CD4-positive, alpha-beta memory T cell (primary cell): ENCODE measurements at regions not wholly inside any gene's neighbourhood (a gene's known extent, or its start where the extent isn't known, plus 50 kb on each side); places are given as distances from the start of the nearest gene placed in this dataset.

Source experiments
- CTCF ChIA-PET: fragments of 350-600 bp; sonication (Branson Sonifier 250); formaldehyde crosslinking; loops from one replicate; lab custom pipeline; 2021; ENCODE audit warnings: inconsistent platforms; ENCODE audit not compliant: partially characterized antibody; lab: Charles Lee
- POLR2A ChIA-PET: fragments of 350-600 bp; sonication (Branson Sonifier 250); formaldehyde crosslinking; loops from one replicate; lab custom pipeline; 2021; ENCODE audit not compliant: partially characterized antibody; lab: Charles Lee
- DNase-seq, 5 donors: peaks; one replicate each; pipeline versions ENCODE4 v3.0.0 to v3.0.0-alpha.2; 2020 to 2022; ENCODE audit warnings: mixed read lengths in 1 of 5
- H3K27ac ChIP-seq: one replicate; pipeline ENCODE4 v1.7.0; 2013; ENCODE audit warnings: low read depth, low read length
- H3K27me3 ChIP-seq: 2 replicates; pipeline ENCODE4 v1.7.0; 2013; ENCODE audit warnings: mild to moderate bottlenecking, low read length, moderate library complexity; ENCODE audit not compliant: insufficient read depth
- H3K36me3 ChIP-seq: 2 replicates; pipeline ENCODE4 v1.7.0; 2013; ENCODE audit warnings: mild to moderate bottlenecking, low read length, moderate library complexity; ENCODE audit not compliant: insufficient read depth
- H3K4me1 ChIP-seq: 2 replicates; pipeline ENCODE4 v1.7.0; 2013; ENCODE audit warnings: mild to moderate bottlenecking, low read length, moderate library complexity; ENCODE audit not compliant: insufficient read depth
- H3K4me3 ChIP-seq, 2 donors: one replicate each; pipeline ENCODE4 v1.7.0; 2013; ENCODE audit warnings: low read length in 2 of 2, mild to moderate bottlenecking in 1 of 2
- H3K9me3 ChIP-seq, 2 donors: one replicate each; pipeline ENCODE4 v1.7.0; 2013; ENCODE audit warnings: low read length in 2 of 2, control low read depth in 1 of 2; ENCODE audit not compliant: control insufficient read depth in 1 of 2
- H3K27ac Mint-ChIP-seq, 7 donors: one replicate each; pipeline ENCODE4 v1.8.0; 2020 to 2021; ENCODE audit warnings: mixed read lengths in 7 of 7, mild to moderate bottlenecking in 6 of 7, inconsistent platforms in 3 of 7, moderate library complexity in 3 of 7
- H3K27me3 Mint-ChIP-seq, 2 donors: one replicate each; pipeline ENCODE4 v1.8.0; 2020 to 2021; ENCODE audit warnings: mixed read lengths in 2 of 2
- H3K36me3 Mint-ChIP-seq, 2 donors: one replicate each; pipeline ENCODE4 v1.8.0; 2020 to 2021; ENCODE audit warnings: mixed read lengths in 2 of 2, inconsistent platforms in 1 of 2, mild to moderate bottlenecking in 1 of 2
- H3K4me1 Mint-ChIP-seq, 4 donors: one replicate each; pipeline ENCODE4 v1.8.0; 2020 to 2021; ENCODE audit warnings: mixed read lengths in 4 of 4, mild to moderate bottlenecking in 1 of 4
- H3K4me3 Mint-ChIP-seq, 8 donors: one replicate each; pipeline ENCODE4 v1.8.0; 2020 to 2021; ENCODE audit warnings: mixed read lengths in 8 of 8, mild to moderate bottlenecking in 7 of 8, moderate library complexity in 6 of 8, inconsistent platforms in 3 of 8
- H3K9me3 Mint-ChIP-seq, 8 donors: one replicate each; pipeline ENCODE4 v1.8.0; 2020 to 2021; ENCODE audit warnings: mixed read lengths in 8 of 8, mild to moderate bottlenecking in 5 of 8, inconsistent platforms in 3 of 8, moderate library complexity in 1 of 8
- intact Hi-C: fragments of 100-400 bp; cut with micrococcal nuclease; formaldehyde crosslinking; loops from one replicate; pipeline ENCODE4 v1.15.1; 2023

DNA sequence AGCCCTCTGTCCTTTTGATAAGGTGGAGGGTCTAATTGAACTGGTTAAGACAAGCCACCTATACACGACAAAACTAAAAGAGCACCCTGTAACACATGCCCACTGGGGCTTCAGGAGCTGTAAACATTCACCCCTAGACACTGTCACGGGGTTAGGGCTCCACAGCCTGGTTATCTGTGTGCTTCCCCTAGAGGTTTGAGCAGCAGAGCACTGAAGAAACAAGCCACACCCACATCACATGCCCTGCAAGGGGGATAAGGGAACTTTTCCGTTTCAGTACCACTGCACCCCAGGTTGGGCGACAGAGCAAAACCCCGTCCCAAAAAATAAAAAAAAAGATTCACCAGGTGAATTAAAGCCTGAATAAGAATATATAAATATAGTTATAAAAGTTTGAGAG lies 913.7 kb upstream of the ACVR2A start:
- H3K27ac Mint-ChIP-seq, result no peak overlapping the region
- Histone ChIP-seq H3K27ac (no peak overlapping the region), H3K9me3 (peaks cover 0 to 3% of the 10 kb centered on the region in 2 donors), H3K36me3 (no peaks in the 10 kb centered on the region), H3K4me1 (no peaks in the 10 kb centered on the region), H3K27me3 (no peaks in the 10 kb centered on the region), H3K4me3 (no peak overlapping the region)
- no peak for DNase-seq
- H3K27me3 Mint-ChIP-seq, result peaks cover 2% of the 10 kb centered on the region in 2 donors
- ChIA-PET POLR2A (no interaction called here), CTCF (no interaction called here)
- H3K9me3 Mint-ChIP-seq, result peaks cover 3 to 19% (median 10%) of the 10 kb centered on the region in 8 donors
- no peaks in the 10 kb centered on the region for H3K36me3 Mint-ChIP-seq
- intact Hi-C loops, result no loop called here
- H3K4me1 Mint-ChIP-seq, result no peaks in the 10 kb centered on the region
- no peak overlapping the region for H3K4me3 Mint-ChIP-seq

DNA sequence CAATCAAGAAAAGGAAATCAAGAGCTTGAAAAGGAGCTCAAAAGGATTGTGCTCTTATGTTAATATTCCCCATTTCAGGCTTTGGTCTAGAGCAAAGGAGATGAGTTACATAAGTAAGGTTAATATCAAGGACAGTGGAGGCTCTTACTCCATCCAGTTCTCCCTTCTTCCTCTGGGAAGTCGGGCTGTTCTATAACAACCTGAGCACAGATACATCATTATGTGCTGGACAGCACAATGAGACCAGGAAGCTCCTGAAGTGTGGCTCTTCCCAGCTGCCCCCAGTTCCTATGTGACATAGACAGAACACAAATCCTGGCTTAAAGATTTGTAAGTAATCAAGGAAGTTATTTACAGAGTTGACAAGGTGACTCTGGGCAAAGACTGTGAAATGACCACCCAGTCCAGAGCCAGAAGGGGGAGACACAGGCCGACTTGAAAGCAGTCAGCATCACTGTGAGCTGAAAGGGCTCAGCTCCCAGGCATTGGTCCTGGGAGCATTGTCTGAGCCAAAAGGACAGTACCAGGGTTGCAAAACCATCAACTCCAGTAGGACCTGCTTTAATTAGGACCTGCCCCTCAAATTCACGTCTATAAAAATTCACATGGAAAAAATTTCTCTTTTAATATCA lies 917.6 kb upstream of the ACVR2A start:
- H3K4me1 ChIP-seq, result no peaks in the 10 kb centered on the region
- no peak overlapping the region for H3K27ac ChIP-seq
- no peak for DNase-seq
- intact Hi-C loops, result no loop called here
- Mint-ChIP-seq H3K27ac (no peak overlapping the region), H3K36me3 (no peaks in the 10 kb centered on the region), H3K27me3 (peaks cover 1 to 4% of the 10 kb centered on the region in 2 donors), H3K4me3 (no peak overlapping the region), H3K9me3 (no peaks in the 10 kb centered on the region), H3K4me1 (no peaks in the 10 kb centered on the region)
- H3K4me3 ChIP-seq, result no peak overlapping the region
- no peaks in the 10 kb centered on the region for H3K36me3 ChIP-seq
- H3K9me3 ChIP-seq, result no peaks in the 10 kb centered on the region
- H3K27me3 ChIP-seq, result no peaks in the 10 kb centered on the region
- POLR2A ChIA-PET, result no interaction called here
- CTCF ChIA-PET, result no interaction called here

GRCh38 chr2:146918280-146918679 lies 926.5 kb upstream of the ACVR2A start:
- ChIA-PET POLR2A (no interaction called here), CTCF (no interaction called here)
- H3K27me3 ChIP-seq, result no peaks in the 10 kb centered on the region
- no peak overlapping the region for H3K4me3 ChIP-seq
- Mint-ChIP-seq H3K9me3 (peaks cover 0 to 3% (median 0%) of the 10 kb centered on the region in 8 donors), H3K27me3 (peaks cover 4 to 5% of the 10 kb centered on the region in 2 donors), H3K4me1 (no peaks in the 10 kb centered on the region), H3K36me3 (no peaks in the 10 kb centered on the region), H3K4me3 (no peak overlapping the region), H3K27ac (no peak overlapping the region)
- H3K36me3 ChIP-seq, result no peaks in the 10 kb centered on the region
- H3K27ac ChIP-seq, result no peak overlapping the region
- H3K4me1 ChIP-seq, result no peaks in the 10 kb centered on the region
- no peak for DNase-seq
- no peaks in the 10 kb centered on the region for H3K9me3 ChIP-seq
- intact Hi-C loops, result no loop called here

- no peak overlapping the region for H3K4me3 ChIP-seq
- ChIA-PET CTCF (no interaction called here), POLR2A (no interaction called here)
- H3K27ac Mint-ChIP-seq, result no peak overlapping the region
- H3K9me3 ChIP-seq, result no peaks in the 10 kb centered on the region
- H3K4me1 Mint-ChIP-seq, result no peaks in the 10 kb centered on the region
- no peaks in the 10 kb centered on the region for H3K36me3 ChIP-seq
- no peak overlapping the region for H3K4me3 Mint-ChIP-seq
- DNase-seq, result no peak
- H3K36me3 Mint-ChIP-seq, result no peaks in the 10 kb centered on the region
- H3K27ac ChIP-seq, result no peak overlapping the region
- intact Hi-C loops, result no loop called here
- H3K9me3 Mint-ChIP-seq, result peaks cover 0 to 3% (median 0%) of the 10 kb centered on the region in 8 donors
- H3K27me3 ChIP-seq, result no peaks in the 10 kb centered on the region
- H3K4me1 ChIP-seq, result no peaks in the 10 kb centered on the region
- H3K27me3 Mint-ChIP-seq, result peaks cover 2 to 4% of the 10 kb centered on the region in 2 donors
Observed at GRCh38 chr2:146917431-146918042, 927.3 kb upstream of the ACVR2A start.

DNA sequence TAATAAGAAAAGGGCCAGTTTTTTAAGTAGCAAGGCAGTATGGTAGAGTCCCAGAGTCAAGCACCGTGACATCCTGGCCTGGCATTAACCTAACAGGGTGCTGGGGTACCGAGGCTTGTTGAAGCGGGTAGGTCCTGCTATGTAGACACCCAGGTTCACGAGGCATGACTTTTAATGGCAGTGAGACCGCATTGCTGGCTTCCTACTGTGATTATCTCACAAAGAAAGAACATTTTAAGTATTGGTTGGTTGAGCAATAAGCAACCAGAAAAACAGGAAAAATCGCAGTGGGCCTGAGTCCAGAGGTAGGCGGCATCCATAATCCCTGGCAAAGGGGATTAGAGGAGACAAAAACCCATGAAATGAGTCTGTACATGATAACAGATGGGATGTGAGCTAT lies 927.9 kb upstream of the ACVR2A start:
- Mint-ChIP-seq H3K36me3 (no peaks in the 10 kb centered on the region), H3K27ac (no peak overlapping the region), H3K4me3 (no peak overlapping the region), H3K27me3 (peaks cover 1 to 4% of the 10 kb centered on the region in 2 donors), H3K9me3 (peaks cover 0 to 3% (median 0%) of the 10 kb centered on the region in 8 donors), H3K4me1 (no peaks in the 10 kb centered on the region)
- H3K36me3 ChIP-seq, result no peaks in the 10 kb centered on the region
- DNase-seq, result no peak
- H3K27me3 ChIP-seq, result no peaks in the 10 kb centered on the region
- H3K9me3 ChIP-seq, result no peaks in the 10 kb centered on the region
- no peak overlapping the region for H3K4me3 ChIP-seq
- H3K4me1 ChIP-seq, result no peaks in the 10 kb centered on the region
- H3K27ac ChIP-seq, result no peak overlapping the region
- ChIA-PET CTCF (no interaction called here), POLR2A (no interaction called here)
- intact Hi-C loops, result no loop called here

DNA sequence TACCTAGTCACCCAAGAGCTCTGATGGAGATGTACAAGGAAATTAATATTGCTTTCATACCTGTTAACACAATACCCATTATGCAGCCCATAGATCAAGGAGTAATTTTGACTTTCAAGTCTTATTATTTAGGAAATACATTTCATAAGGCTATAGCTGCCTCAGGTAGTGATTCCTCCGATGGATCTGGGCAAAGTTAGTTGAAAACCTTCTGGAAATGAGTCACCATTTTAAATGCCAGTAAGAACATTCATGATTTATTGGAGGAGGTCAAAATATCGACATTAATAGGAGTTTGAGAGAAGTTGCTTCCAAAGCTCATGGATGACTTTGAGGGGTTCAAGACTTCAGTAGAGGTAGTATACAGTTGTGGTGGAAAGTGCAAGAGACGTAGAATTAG lies 931.4 kb upstream of the ACVR2A start:
- intact Hi-C loops, result no loop called here
- Histone ChIP-seq H3K9me3 (no peaks in the 10 kb centered on the region), H3K4me3 (no peak overlapping the region), H3K4me1 (no peaks in the 10 kb centered on the region), H3K27me3 (no peaks in the 10 kb centered on the region), H3K36me3 (no peaks in the 10 kb centered on the region), H3K27ac (no peak overlapping the region)
- peaks cover 0 to 1% of the 10 kb centered on the region in 2 donors for H3K27me3 Mint-ChIP-seq
- no peak overlapping the region for H3K27ac Mint-ChIP-seq
- H3K4me1 Mint-ChIP-seq, result no peaks in the 10 kb centered on the region
- H3K36me3 Mint-ChIP-seq, result no peaks in the 10 kb centered on the region
- ChIA-PET POLR2A (no interaction called here), CTCF (no interaction called here)
- H3K4me3 Mint-ChIP-seq, result no peak overlapping the region
- peaks cover 0 to 5% (median 0%) of the 10 kb centered on the region in 8 donors for H3K9me3 Mint-ChIP-seq
- DNase-seq, result no peak

- Mint-ChIP-seq H3K4me1 (no peaks in the 10 kb centered on the region), H3K27me3 (peaks cover 0 to 1% of the 10 kb centered on the region in 2 donors), H3K9me3 (peaks cover 0 to 5% (median 0%) of the 10 kb centered on the region in 8 donors), H3K36me3 (no peaks in the 10 kb centered on the region), H3K4me3 (no peak overlapping the region), H3K27ac (no peak overlapping the region)
- H3K9me3 ChIP-seq, result no peaks in the 10 kb centered on the region
- no peaks in the 10 kb centered on the region for H3K36me3 ChIP-seq
- POLR2A ChIA-PET, result no interaction called here
- DNase-seq, result no peak
- CTCF ChIA-PET, result no interaction called here
- no peaks in the 10 kb centered on the region for H3K27me3 ChIP-seq
- H3K4me3 ChIP-seq, result no peak overlapping the region
- intact Hi-C loops, result no loop called here
- no peak overlapping the region for H3K27ac ChIP-seq
- H3K4me1 ChIP-seq, result no peaks in the 10 kb centered on the region
Observed at GRCh38 chr2:146912536-146912935, 932.3 kb upstream of the ACVR2A start.
